ENCODE measurements at regions not wholly inside any gene's neighbourhood (a gene's known extent, or its start where the extent isn't known, plus 50 kb on each side); places are given as distances from the start of the nearest gene placed in this dataset.

DNA sequence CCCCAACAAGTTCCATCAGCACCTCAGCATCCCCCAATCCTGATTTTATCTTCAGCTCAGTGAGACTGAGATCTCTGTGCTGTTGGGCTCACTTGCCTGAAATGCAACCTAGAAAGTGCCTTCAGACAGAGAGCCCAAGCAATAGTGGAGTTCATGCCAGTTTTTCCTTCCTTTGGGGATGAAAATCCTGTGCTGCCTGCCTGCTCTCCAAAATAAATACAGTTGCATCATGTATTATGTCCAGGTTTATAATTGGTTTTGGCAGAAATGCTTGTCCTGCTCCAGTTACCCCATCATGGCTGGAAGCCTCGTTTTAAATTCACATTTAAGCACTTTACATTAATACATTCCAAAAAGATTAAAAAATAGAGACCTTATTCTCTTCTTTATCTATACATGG is 1865.5 kb upstream of the TENM3 start:
- DNase-seq = no peak

DNA sequence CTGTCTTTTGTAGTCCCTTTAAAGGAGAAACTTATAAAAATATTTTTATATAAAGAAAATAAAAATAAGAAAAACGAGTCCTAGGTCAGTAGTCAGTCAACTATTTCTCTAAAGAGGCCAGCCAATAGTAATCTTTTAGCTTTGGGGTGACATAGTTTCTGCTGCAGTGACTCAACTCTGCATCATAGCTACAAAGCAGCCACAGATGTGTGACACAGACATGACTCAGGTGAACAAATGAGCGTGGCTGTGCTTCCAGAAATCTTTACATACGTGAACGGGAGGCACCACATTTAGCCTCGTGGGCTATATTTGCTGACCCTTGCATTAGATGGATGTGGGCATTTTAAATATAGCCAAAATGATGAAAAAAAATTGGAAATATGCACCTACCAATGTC is 1862.5 kb upstream of the TENM3 start:
- DNase-seq = no peak

GRCh38 chr4:180391613-180392012 is 1851.6 kb upstream of the TENM3 start:
- DNase-seq = no peak

GRCh38 chr4:180394312-180394711 is 1848.9 kb upstream of the TENM3 start:
- no peak for DNase-seq

GRCh38 chr4:180394730-180395129 is 1848.5 kb upstream of the TENM3 start:
- no peak for DNase-seq

DNA sequence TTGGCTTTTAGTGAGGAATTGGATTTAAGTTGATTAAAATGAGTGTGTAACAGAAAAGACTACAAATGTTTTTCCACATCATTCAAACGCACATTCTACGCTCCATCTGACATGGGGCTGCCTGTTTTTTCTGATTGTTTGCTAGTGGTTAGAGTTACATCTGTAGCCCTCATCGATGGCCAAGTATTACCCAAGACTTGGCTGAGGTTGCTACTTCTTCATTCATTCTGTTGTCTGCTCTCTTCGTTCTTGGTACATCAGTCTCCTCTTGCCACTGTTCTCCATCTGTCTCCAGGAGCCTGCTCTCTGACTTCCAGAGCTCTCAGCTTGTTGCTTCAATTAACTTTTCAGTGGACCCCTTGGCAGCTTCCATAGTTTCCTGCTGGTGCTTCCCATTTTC is 1844.6 kb upstream of the TENM3 start:
- DNase-seq = no peak

DNA sequence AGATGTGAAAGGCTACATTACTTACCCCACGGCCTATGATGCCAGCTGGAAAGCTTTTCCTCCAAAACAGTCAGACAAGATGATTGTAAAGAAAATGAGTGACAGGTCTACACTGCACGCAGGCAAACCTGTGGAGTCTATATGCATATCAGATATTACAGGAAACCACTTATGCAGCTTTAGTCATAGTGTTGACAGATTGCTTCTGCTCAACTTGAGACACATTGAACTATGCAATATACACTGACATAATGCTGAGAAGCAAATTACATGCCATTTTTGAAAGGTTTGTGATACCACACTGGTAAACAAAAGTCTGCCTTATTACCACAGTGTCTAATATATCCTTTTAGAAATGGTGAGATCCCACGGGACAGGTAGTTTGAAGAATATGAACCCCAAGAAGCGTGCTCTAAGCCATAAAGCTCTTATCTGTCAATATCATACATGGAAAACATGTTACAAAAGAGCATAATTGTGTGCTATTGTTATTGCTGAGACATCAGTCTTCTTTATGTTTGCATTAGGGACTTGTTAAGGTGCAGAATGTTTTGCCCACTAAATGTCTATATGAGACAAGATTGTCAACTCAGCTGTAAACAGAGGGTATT is 1835.8 kb upstream of the TENM3 start:
- DNase-seq = no peak

DNA sequence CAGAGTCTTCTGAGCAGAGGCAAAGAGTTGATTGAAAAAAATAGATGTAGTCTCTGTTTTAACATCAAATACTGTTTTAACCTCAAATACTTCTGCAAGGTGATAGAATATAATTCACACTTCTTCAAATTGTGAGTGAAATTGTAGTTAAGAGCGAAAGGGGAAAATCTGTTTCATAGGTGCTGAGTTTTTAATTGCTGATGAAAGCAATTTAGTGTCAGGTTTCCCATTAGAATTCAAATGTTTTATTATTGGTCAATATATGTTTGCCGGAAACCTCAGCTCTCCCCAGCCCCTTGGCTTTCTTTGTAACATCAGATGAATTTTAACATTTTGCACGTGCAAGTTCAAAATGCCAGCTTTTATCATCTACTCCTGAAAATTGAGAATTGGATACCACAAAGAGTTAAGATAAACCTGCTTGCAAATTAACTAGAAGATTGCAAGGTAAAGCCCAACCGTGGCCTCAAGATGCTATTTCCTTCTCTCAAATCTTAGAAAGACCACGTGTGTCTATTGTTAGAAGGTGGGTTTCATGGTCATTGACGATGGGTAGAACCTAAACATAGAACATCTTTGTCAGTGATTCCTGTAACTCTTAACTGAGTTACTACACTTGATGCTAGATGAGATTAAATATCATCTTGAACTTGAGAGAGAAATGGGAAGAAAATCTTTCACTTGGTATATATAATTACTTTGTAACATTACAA is 1824.2 kb upstream of the TENM3 start:
- no peak for DNase-seq

GRCh38 chr4:180422989-180423711 is 1820.1 kb upstream of the TENM3 start:
- DNase-seq = no peak

GRCh38 chr4:180423712-180424057 is 1819.5 kb upstream of the TENM3 start:
- DNase-seq = no peak

GRCh38 chr4:180426938-180427337 is 1816.3 kb upstream of the TENM3 start:
- DNase-seq = no peak

GRCh38 chr4:180430283-180430682 is 1812.9 kb upstream of the TENM3 start:
- DNase-seq = no peak

DNA sequence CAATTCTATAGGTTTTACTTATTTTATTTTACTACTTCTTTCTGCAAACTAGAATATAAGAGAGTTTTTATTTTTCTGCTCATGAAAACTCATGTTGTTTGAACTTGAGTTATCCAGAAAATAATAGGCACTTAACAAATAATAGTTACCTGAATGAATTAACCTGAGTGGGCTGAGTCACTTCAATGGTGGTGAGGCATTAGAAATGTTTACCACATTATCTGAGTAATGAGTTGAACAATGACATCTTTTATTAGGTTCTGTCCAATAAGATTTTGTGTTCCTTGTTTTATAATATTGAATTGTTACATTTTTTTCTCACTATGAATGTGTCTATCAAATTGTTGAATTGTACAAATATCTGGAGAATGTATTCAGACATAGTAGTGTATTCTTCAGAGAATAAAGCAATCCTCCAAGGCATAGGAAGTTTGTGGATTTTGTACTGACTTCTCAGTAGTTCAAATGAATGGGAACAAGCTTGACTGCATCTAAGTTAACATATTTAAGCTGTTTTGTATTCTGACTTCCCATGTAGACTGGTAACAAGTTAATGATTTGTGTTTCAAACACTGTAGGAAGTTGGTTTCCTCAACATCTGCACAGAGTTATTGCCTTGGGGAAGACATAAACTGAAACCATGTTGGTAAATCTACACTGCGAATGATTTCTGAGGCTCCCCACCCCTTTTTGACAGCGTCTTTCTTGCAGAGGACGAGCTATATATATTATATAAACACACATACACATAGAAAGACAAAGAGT is 1808.9 kb upstream of the TENM3 start:
- no peak for DNase-seq

DNA sequence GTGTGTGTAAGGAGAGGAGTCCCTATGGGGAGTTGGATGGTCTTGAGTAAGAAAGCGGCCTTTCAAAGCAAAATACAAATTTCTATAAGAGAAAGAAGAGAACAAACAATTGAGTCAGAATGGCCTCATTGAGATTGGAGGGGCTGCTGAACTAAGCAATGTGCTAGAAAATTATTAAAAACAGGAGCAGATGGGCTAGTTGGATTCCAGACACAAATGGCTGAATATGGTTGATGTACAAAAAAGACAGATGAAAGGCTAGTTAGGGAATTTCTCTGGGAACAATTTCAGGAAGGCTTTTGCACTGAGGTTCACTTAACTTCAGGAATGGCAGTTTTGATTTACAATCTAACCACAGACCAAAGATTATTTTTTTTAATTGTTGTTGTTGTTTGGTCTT is 1806.8 kb upstream of the TENM3 start:
- DNase-seq = no peak

- DNase-seq = no peak
These were observed 1805.6 kb upstream of the TENM3 start for GRCh38 chr4:180437601-180438000.

DNA sequence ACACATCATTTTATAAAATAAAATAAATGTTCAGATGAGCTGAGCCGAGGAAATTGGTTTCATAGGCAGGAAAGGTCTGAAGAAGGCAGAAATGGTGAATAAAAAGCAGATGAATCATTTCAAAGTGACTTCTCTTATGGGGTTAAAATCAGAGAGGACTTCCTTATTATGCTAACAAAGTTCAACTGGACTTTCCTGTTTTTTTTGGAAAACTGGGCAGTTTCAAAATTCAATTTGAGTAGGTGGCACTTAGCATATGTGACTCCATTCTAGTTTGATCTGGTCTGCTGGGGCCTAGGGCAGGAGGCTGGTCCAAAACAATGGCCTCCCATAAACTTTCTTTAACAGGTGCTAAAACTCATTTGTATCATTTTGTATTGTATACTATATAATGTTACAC is 1794.9 kb upstream of the TENM3 start:
- no peak for DNase-seq

DNA sequence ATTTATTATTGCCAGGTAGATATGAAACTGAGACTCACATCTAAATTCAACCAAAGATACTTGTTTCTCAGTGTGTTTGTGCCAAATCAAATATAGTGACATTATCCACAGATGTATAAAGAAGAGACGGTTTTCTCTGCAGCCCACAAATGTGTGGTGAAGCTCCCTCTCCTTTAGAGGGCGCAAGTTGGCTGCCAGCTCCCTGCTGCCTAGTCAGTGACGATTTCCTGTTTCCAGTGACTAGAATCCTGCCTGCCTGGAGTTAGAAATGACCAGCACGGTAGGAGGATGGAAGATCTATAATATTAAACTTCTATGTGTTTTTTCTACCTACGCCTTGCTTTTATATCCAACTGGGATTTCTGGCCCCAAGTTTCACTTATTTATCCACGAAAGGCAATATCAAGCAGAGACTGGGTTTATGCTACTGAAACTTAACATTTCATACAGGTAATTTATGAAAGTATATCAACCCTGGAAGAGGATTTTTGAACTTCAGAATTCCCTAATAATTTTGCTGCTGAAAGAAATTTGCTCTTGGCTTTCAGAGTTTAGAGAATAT is 1793.7 kb upstream of the TENM3 start:
- no peak for DNase-seq

GRCh38 chr4:180455226-180455625 is 1788.0 kb upstream of the TENM3 start:
- DNase-seq = no peak

GRCh38 chr4:180456928-180457327 is 1786.3 kb upstream of the TENM3 start:
- DNase-seq = no peak

GRCh38 chr4:180462116-180462515 is 1781.1 kb upstream of the TENM3 start:
- no peak for DNase-seq

- no peak for DNase-seq
These were observed 1777.8 kb upstream of the TENM3 start for GRCh38 chr4:180465364-180465763.

GRCh38 chr4:180483036-180483435 is 1760.2 kb upstream of the TENM3 start:
- DNase-seq = no peak

- no peak for DNase-seq
These were observed 1757.8 kb upstream of the TENM3 start for GRCh38 chr4:180485407-180485806.

Data from DMS 273 treated with DMSO at 0.1 percent for 48 hours (cell line).